GM19467 (cell line): ENCODE measurements at regions not wholly inside any gene's neighbourhood (a gene's known extent, or its start where the extent isn't known, plus 50 kb on each side); places are given as distances from the start of the nearest gene placed in this dataset.
"Not testable (repeated sequence)": the region's sequence is repeated elsewhere in the genome, so short reads cannot be mapped to it uniquely, and the experiment has no call there.

Source experiments
- ATAC-seq: cut with Tn5 transposase; IDR thresholded peaks from one replicate; pipeline ENCODE4 v1.9.1; 2021; ENCODE audit warnings: mild to moderate bottlenecking, moderate library complexity; ENCODE audit not compliant: unreplicated experiment

- no peak for ATAC-seq
These were observed 701.2 kb upstream of the LCORL start for GRCh38 chr4:18722748-18723191.

- no peak for ATAC-seq
These were observed 676.7 kb upstream of the LCORL start for GRCh38 chr4:18698119-18698883.

- ATAC-seq: no peak
These were observed 674.4 kb upstream of the LCORL start for GRCh38 chr4:18695733-18696527.

GRCh38 chr4:18691431-18692200 is 670.1 kb upstream of the LCORL start:
- ATAC-seq: no peak

GRCh38 chr4:18690291-18690955 is 668.9 kb upstream of the LCORL start:
- no peak for ATAC-seq

- ATAC-seq: no peak
These were observed 668.0 kb upstream of the LCORL start for GRCh38 chr4:18689308-18690115.

- ATAC-seq: not testable (repeated sequence)
These were observed 666.8 kb upstream of the LCORL start for GRCh38 chr4:18688351-18688750.

- ATAC-seq: no peak
These were observed 664.9 kb upstream of the LCORL start for GRCh38 chr4:18686338-18687037.

GRCh38 chr4:18684932-18685331 is 663.4 kb upstream of the LCORL start:
- no peak for ATAC-seq

- no peak for ATAC-seq
These were observed 655.0 kb upstream of the LCORL start for GRCh38 chr4:18676526-18676915.

- ATAC-seq: no peak
These were observed 654.3 kb upstream of the LCORL start for GRCh38 chr4:18675586-18676525.

GRCh38 chr4:18670034-18670433 is 648.5 kb upstream of the LCORL start:
- no peak for ATAC-seq

GRCh38 chr4:18669390-18669789 is 647.8 kb upstream of the LCORL start:
- ATAC-seq: no peak

- ATAC-seq: no peak
These were observed 644.8 kb upstream of the LCORL start for GRCh38 chr4:18666322-18666721.

GRCh38 chr4:18664171-18664570 is 642.6 kb upstream of the LCORL start:
- no peak for ATAC-seq

GRCh38 chr4:18645351-18645750 is 623.8 kb upstream of the LCORL start:
- ATAC-seq: no peak

GRCh38 chr4:18641334-18641733 is 619.8 kb upstream of the LCORL start:
- no peak for ATAC-seq

GRCh38 chr4:18638031-18638430 is 616.5 kb upstream of the LCORL start:
- no peak for ATAC-seq
